ENCODE measurements at regions not wholly inside any gene's neighbourhood (a gene's known extent, or its start where the extent isn't known, plus 50 kb on each side); places are given as distances from the start of the nearest gene placed in this dataset.

DNA sequence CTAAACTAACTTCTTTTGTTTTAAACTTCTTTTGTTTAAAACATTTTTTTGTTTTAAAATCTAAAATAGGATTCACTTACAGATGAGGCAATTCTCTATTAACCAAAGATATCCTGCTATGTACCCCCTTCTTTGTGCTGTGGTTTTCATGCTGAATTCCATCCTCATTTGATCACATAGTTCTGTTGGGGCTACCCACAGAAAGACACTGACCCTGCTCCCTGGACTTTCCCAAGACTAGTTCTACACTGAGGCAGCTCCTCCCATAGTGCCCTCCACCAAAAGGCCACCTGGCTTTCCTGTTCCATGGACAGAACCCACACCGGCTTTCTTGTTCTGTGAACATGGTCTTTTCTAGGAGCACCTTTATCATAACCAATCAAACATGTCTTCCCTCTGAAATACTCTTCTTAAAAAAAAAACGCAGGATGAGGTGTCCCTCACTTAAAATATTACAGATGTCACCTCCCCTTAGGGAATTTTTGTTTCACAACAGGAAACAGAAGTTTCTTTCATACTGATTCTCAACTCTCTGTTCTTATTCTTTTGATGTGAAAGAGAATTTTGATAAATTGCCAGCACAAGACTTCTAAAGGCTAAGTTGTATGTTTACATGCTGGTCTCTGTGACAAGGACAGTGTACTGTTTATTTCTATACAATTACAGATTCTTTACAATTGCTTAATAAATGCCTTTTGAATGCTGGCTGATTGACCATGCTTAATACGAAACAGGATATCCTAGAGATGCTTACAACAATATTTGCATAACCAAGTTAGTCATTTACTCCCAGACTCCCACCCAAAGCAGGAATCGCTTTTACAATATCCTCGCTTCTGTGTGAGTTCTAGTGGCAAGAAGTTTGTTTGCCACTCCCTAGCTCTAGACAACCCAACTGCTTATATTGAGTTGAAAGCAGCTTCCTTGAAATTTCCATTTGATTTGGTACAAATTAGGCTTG lies 300.4 kb downstream of the DTWD2 start:
- no peak for DNase-seq

- DNase-seq = no peak
These were observed 301.2 kb downstream of the DTWD2 start for GRCh38 chr5:118687100-118687499.

GRCh38 chr5:118681655-118682054 lies 306.7 kb downstream of the DTWD2 start:
- DNase-seq = no peak

GRCh38 chr5:118679264-118679940 lies 308.9 kb downstream of the DTWD2 start:
- no peak for DNase-seq

GRCh38 chr5:118678746-118679145 lies 309.6 kb downstream of the DTWD2 start:
- no peak for DNase-seq

GRCh38 chr5:118675247-118675646 lies 313.1 kb downstream of the DTWD2 start:
- DNase-seq = no peak

DNA sequence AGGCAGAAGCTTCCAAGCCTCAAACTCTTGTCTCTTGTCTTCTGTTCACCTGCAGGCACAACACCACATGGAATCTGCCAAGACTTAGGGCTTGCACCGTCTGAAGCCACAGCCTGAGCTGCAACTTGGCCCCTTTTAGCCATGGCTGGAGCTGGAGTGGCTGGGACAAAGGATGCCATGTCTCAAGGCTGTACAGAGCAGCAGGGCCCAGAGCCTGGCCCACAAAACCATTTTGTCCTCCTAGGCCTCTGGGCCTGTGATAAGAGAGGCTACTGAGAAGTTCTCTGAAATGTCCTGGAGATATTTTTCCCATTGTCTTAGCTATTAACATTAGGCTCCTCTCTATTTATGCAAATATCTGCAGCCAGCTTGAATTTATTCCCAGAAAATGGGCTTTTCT lies 330.8 kb downstream of the DTWD2 start:
- DNase-seq = no peak

DNA sequence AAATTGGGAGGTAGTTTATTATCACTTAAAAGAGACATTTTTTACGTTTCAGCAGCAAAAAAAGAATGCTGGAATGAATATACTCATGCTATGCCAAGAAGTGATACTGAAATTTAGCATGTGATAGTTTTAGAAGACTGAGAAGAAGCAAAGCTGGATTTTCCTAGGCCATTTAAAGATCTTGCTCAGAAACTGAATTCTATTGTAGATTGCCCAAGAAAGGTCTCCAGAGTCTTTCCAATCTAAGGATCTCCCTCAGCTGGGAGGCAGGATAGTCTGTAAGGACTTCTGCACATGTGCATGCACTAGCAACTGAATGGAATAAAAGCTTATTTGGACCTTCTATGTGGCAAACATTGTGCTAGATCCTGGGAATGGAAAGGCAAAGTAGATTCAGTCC lies 334.5 kb downstream of the DTWD2 start:
- DNase-seq = no peak

- DNase-seq = no peak
These were observed 335.2 kb downstream of the DTWD2 start for GRCh38 chr5:118653183-118653582.

DNA sequence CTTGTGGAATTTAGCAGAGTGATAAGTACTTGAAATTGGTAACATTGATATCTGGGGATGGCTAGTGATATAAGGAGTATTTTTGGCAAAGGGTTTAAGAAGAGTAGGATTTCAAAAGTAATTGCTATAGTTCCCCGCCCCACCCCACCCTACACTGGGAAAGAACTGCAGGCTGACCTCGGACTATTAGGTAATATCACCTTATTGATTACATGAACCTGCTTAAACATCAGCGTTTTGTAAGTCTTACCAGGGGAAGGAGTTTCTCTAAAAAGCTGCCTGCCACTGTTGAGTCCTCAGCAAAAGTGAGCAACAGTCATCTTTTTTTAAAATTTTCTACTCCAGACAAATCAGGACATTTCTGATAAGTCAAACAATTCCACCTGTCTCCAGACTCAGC lies 337.3 kb downstream of the DTWD2 start:
- DNase-seq = no peak

- no peak for DNase-seq
These were observed 340.8 kb downstream of the DTWD2 start for GRCh38 chr5:118647587-118647986.

- no peak for DNase-seq
These were observed 341.4 kb downstream of the DTWD2 start for GRCh38 chr5:118646917-118647316.

DNA sequence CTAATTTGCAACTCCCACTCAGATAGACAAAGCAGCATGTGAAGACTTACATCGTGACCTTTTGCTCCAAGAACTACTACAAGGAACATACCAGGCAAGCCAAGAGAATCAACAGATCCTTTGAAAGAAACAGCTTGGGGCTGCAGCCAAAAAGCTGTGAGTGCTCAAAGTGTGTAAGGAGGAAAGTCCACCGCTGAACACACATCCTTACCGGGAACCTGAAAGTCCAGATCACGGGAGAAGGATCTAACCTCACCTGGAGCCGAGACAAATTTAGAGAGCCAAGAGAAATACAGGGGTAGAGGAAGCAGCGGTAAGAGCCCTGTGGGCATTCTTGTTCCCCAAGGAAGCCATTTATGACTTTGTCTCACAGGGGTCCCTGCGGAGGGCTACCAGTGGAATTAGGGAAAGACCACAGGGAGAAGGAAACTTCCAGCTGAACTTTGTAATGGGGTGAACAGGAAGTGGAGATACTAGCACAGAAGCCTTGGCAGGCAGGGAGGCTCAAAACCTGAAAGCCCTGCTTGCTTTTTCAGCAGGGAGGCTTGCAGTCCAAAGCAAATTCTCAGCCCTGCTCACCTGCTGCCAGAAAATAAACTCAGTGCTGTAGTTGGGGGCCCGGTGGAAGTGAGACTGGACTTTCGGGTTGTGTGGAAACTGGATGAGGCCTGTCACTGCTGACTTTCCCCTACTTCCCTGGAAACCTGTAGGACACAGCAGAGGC lies 350.2 kb downstream of the DTWD2 start:
- DNase-seq = no peak

- no peak for DNase-seq
These were observed 359.5 kb downstream of the DTWD2 start for GRCh38 chr5:118628660-118629354.

DNA sequence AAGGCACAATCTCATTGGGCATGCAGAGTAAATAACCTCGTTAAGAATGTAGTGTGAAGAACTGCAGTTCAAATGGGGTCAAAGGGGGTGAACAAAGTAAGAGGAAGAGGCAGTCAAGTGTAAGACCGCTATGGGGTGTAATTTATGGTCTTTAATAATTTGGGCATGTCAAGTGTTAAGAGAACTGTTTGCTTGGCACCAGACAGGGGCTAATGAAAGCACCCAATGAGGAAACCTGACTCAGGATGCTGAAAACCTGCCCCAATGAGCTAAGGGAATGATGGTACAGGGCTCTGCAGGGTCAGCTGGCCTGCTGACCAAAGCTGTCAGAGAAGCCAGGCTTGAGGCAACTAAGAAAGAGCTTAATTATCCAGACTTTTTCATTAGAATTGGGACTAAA lies 368.1 kb downstream of the DTWD2 start:
- no peak for DNase-seq

GRCh38 chr5:118619823-118620222 lies 368.5 kb downstream of the DTWD2 start:
- DNase-seq = no peak

DNA sequence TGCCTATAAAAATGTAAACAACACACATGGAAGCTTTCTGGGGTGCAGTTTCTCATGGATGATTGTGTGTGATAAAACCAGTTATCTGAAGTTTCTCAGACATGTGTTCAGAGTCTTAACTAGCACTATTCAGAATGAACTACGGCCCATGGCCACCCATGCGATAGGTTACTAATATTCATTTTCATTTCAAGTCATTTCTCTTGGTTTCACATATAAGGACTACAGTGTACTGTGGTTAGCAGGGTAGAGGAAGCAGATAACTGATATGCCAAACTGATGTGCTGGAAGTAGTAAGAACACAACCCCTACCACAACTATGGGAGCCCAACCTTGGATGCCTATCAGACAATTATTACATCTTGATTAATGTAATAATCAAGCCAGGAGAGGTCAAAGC lies 372.1 kb downstream of the DTWD2 start:
- no peak for DNase-seq

DNA sequence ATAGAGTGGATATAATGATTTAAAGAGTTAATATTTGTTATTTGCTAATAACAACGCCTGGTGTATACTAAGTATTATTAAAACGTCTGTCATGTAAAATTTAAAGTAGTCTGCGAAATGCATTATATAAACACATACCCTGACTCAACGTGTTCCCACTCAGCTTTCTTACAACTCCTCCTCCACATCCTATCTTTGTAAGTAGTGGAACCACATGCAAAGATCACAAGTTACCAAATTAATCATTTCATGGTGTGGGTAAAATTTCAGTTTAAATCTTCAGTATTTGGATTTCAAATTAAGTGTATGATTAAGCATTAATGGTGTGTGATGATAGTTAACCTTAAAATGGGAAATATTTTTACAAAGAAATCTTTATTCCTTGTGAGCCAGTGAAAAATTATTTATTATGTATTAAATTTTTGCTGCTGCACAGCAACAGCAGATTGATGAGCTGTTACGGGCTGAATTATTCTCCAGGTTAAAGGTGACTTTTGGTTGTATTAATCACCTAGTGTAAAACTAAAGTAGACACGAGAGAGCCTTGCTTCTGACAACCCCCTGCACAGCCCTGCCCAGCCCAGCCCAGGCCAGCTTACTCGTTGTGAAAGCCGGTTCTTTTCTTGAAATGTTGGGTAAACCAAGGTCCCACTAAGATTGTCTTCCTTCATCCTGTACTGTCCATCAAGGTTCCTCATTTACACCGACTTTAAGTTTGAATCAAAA lies 373.5 kb downstream of the DTWD2 start:
- no peak for DNase-seq

DNA sequence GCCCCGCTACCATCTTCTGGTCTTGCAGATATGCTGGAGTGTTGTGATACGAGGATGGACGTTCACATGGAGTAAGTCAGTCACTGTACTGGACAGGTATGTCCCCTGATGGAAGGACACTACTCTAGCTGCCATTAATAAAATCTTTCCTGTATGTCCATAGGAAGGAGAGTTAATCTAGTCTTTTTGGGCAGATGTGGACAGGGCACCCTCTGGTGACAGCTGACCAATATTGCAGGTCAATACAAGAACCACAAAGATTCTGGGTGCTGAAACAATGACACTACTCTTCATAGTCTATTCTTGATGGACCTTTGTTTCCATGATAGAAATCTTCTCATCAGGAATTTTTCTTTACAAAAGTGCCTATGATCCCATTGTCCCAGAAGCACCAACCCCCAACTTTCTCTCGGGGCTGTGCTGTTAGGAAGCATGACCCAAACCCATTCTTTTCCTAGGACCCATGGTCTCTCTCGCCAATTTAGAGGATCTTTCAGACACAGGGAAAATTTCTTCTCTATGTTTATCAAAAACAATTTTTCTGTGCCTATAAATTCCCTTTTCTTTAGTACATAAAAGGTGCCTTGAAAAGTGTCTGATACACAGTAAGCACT lies 376.9 kb downstream of the DTWD2 start:
- DNase-seq = peak; percentile 0

DNA sequence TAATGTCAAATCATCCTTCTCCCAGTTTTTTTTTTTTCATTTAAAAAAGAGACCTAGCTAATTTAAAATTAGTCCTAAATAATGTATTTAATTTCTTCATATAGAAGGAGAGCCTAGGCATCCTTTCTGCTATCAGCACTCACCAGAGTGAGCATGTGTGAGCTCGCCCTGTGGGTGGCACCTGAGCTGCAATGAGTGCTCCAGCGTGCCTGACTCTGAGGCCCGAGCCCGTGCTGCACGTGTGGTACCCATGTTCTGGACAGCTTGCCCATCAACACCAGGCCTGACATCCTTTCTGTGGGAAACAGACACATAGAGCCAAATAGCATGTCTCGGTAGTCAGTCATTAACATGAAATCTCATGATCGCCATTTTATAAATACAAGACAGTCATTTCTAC lies 381.4 kb downstream of the DTWD2 start:
- DNase-seq = no peak

DNA sequence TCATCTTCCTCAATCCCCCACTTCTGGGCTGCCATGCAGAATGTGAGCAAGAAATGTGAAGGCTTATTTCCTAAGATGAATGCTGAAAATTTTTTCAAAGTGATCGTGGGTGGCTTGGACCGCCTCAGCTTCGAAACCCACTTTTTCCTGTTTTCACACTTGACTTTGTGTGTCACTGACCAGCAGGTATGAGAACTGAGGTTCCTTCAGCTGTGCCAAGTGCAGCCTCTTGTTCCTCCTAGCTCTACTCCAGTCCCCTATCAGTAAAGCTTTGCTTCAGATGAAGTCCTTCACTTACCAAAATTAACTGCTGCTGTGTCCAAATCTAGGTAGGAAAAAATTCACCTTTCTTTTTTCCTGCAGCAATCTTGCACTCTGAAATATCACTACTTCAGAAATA lies 382.6 kb downstream of the DTWD2 start:
- DNase-seq = no peak

GRCh38 chr5:118604106-118604505 lies 384.2 kb downstream of the DTWD2 start:
- no peak for DNase-seq
